HG03196 (cell line): ENCODE measurements at regions not wholly inside any gene's neighbourhood (a gene's known extent, or its start where the extent isn't known, plus 50 kb on each side); places are given as distances from the start of the nearest gene placed in this dataset.

Experiments used
- ATAC-seq: cut with Tn5 transposase; IDR thresholded peaks from one replicate; pipeline ENCODE4 v1.9.1; 2021; ENCODE audit not compliant: unreplicated experiment

DNA sequence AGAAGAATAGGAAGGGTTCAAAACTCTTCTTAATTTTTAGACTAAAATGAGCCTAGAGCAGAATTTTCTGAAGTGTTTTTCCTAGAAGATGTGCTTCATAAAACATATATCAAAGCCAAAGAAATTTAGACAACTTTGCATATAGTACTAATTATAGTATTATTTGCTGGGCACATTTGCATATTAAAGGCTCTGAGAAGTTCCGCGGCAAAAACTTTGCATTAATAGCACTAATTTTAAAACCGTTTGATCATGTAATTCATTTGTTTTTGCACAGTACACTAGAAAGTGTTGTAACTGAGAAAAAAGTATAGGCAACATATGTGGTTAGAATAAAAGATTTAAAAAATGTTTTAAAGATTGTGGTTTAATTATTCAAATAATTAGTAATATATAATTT, 412.0 kb upstream of the NR2F2 start:
- no peak for ATAC-seq

DNA sequence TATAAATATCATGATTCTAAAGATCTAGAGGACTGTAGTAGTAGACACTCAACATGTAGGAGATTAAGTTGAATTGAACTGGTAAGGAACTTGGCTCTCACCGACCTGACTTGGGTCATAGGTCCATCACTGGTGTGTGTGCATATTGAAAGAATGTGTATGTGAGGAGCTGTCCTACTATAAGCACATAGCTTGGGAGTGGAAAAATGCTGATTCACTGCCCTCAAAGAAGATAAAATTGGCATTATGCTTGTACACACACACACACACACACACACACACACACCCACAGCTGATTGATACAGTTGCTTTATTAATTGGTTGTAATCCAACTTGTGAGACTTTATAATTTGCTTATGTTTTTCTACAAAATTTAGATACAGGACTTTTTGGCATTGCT, 411.0 kb upstream of the NR2F2 start:
- no peak for ATAC-seq

DNA sequence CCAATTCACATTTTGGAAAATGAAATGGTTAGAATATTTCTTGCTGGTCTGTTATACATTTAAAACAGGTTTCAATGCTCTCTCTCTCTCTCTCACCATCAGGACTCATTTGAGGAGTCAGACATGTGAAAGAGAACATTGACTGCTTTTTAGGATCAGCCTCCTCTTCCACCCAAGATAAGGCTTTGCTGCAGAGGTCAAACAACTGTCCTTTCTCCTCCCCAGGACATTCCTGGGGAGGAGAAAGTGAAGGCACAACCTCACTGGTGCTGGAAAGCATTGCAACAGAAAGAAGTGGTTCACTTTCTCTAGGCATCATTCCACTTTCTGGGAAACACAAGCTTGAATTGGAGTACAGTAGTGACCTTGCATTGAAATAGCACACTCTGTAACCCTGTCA, 409.1 kb upstream of the NR2F2 start:
- no peak for ATAC-seq

DNA sequence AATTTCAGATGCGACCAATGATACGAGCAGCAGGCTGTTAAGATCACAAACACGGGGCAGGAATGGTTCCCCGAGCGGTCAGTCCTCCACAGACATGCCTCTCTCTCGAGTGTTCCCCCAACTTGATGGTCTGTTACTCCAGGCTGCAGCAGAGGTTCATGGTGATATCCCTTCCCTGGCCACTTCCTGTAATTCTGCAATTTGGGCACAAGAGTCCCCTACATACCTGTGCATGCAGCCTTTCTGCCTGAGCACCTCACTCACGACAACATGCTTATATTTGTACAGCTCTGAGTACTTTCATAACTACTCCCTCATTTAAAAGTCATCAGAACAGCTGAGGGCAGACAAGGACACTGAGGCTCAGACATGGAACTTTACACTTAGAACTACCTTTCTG, 408.1 kb upstream of the NR2F2 start:
- no peak for ATAC-seq

DNA sequence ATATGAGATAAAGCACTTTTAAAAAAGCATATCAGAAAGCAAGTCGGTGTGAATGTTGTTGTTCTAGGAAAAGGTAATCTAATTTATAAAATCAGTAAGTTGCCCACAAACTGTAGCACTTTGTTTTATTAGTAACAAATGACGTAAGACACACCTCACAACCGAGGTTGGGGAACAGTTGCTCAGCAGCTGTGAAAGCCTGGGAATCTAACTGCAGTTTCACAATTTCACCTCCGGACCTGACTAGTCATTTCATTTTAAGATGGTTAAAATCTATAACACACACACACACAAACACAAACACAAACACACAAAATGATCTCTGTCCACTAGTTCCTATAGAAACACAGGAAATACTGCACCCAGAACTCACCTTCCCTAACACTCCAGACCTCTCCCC, 406.7 kb upstream of the NR2F2 start:
- ATAC-seq, result no peak

DNA sequence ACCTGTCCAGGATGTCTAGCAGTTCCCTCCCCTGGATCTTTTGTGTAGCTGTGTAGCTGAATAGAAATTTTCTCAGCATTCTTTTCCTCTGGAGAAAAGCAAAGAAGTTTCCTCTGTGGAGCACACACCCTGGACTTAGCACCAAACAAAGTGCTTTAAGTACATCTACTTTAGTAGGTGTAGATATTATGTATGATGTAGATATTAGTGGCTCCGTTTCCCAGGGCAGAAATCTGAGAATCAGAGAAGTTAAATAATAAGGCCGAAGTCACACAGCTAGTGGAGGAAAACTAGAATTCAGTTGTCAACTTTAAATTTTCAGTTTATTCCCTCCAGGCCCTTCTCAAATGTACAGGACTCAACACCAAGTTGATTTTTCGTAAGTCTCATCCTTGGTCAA, 401.7 kb upstream of the NR2F2 start:
- ATAC-seq, result no peak

DNA sequence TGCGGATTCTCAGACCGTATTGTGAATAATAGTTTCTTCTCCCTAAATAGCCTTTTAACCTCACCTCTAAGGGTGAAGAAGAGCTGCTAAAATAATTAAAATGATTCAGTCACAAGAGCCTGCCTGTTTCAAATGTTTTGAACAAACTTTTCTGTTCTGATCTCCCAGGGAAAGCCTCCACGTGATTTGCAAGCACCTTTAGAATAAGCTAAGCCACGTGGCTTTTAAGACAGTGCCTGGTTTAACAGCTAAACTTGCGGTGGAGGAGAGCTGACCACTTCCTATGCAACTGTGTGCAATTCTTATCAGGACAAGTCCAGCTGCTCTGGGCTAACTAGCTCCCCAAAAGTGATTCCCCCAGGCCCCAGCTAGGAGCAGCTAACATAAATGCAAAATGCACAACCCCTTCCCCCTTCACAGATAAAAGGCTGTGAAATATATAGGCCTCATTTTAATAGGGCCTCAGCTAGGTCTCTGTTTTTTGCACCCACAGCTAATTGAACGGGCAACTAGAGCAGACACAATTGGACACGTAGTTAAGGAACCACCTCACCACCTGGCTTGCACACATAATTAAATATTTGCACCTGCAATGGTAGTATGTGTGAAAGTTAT, 401.2 kb upstream of the NR2F2 start:
- ATAC-seq, result peak; percentile 92

DNA sequence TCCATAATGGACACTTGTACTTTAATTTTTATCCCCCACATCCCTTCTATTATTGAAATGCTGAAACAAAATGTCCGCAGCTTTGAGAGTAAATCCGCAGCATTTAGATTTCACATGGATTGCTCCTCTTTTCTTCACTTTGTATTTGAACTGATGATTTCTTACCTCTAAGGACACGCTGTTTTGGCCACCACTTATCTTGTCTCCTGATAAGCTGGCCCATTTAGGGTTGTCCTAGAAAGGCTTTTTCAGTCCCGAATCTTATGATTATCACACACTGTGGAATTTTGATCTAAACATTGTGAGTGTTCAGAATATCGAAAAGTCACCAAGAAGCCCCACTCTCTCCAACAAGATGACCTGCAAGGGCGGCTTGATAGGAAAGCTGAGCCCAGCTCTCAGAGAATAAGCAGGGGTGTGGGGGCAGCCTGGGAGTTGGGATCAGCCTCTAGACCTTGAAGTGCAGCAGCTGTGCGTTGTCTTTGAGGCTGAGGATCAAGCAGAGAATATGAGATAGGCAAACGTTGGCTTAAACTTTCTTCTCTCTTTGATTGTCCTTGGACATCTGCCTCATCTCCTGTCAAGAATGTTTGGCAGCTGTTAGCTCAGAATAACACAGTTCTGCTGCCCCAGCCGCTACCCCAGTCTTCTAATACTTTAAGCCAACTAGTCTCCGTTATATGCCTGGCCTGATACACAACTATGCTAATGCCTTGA, 399.7 kb upstream of the NR2F2 start:
- ATAC-seq, result no peak

DNA sequence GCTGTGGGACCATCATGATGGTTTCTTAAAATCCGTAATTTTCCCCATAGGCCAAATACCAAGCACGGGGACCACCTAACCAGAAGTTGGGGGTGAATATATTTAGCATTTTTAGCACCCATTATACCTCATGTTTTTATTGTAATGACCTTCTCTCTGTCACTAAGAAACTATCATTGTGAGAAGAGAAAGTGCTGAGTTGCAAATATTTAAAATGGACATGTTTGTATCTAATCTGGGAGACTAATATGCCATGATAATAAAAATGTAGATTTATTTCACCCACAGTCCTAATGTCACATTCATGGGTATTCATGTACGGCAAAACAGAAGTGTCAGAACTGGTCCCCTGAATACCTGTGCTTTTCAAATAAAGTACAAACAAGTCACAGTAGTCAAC, 398.9 kb upstream of the NR2F2 start:
- ATAC-seq, result no peak

DNA sequence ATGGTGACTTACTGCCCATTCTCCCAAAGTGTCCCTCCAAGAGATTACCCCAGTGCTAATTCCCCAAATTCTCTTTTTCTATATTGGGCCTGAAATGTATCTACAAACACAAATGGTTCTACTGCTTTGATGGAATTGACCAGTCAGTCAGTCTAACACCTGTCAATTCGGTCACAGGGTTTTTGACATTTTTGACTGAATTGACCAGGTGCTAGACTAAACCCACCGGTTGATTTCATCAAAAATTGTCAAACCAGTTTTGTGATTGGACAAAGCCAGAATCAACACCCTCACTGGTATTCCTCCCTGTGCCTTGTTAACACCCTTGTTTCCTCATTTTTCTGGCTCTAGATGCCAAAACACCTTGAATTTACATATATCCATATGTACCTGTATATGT, 398.4 kb upstream of the NR2F2 start:
- no peak for ATAC-seq

DNA sequence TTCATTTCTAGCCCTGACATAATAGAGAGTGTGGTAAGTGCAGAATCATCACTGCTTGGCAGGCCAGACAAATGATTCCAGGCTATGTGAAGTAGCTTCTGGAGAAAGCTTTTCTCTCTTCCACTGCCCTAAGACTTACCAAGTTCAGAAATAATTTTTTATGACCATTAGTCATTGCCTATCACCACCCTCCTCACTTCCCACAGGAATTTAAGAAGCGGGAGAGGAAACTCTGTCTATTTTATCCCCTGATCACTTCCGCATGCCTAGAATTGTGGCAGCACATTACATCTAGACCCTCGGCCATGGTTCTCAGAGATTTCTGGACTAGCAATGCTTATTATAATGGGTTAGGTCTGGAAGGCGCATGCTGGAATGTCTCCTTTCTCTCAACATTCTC, 397.8 kb upstream of the NR2F2 start:
- ATAC-seq, result no peak

DNA sequence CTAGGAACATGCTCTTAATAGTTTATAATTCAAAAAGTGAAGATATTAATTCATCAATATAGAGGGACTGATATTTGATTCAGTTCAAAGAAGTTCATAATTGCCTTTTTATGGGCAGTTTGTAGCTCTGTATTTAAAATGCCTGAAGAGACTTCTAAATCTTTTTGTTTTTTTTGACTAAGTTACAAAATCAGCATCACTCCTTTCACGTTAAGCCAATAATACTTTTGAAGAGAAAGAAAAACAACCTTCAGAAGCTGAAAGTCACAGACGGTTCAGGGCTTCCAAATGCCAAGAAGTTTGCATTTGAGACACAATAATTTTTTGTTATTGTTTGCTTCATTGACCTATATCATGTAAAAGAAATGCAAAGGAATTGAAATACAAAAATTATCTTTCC, 394.6 kb upstream of the NR2F2 start:
- ATAC-seq, result no peak

DNA sequence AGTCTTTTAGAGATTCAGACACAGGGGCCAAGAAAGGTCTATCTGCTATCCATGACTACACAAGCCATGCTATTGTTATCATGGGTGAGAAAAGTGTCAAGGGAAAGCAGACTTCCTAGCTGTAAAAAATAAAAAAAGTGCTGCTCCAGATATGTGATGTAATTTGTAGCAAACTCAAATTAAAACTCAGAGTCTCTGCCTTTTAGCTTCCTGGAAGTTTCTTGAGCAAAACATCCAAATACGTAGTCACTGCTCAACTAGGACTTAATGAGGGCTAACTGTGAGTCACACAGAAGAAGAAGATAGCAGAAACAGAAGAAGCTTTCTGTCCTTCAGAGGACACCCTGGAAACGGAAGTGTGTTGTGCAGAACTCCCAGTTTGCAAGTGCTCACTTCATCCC, 393.4 kb upstream of the NR2F2 start:
- ATAC-seq, result no peak

DNA sequence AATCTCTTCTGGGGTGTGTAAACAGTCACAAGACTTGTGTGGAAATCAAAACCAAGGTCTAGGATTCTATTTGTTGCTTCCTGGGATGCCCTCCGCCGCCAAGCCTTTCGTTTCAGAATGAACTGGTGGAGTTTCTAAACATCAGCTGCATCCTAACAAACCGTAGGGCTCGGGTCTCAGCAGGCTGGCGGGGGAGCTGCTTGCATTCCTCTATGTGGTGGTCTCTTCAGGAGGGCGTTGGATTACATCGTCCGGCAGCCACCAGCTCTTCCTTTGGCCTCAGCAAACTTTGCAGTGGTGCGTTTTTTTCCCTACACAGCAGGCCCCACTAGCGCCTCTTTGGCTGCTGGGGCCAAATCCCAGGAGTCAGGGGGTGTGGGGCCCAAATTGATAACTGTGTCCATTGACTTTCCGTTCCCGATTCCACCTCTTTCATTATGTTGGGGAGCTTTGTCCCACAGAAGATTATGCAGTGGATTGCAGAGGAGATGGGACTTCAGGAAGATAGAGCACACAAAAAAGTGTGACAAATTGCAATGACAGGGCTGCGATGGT, 390.0 kb upstream of the NR2F2 start:
- no peak for ATAC-seq

DNA sequence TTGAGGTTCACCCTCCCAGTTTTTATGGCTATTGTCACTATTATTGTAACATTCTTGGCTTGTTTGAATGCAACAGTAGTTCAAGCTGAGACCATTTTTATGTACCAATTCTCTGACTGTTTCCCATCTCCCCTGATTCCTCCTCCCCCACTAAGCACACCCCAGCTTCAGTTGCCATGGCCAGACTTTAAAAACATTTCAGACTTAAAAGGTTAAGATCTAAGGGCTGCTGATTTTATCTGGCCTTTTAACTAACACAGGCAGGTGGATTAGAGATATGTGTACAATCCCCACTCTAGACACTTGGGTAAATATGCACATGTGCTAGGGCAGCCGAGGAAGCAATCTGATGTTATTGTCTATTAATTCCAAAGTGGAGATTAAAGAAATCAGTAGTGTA, 386.3 kb upstream of the NR2F2 start:
- no peak for ATAC-seq

DNA sequence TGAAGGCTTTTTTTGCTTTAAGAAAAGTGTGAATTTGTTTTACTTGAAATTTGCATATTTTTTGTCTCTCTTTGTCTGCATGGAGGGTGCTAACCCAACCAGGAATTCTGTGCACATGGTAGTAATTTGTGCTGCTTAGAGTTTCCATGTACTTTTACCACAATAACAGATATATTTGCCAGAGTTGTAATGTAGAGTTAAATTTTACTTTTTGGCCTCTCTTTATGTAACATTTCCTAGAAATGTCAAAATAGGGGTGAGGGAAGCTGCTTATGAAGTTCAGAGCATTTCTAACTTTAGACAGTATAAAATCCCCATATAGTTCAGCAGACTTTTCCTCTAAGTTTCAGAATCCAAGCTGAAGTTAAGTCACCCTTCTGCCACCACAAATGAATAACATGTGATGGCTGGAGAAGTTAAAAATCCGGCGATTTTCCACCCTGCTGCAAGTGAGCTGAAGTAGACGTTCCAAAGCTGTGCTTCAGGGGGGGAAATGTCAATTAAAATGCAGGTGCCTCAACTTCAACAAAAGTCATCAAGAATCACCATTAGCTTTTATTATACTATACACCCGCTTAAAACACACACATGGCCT, 385.7 kb upstream of the NR2F2 start:
- no peak for ATAC-seq

DNA sequence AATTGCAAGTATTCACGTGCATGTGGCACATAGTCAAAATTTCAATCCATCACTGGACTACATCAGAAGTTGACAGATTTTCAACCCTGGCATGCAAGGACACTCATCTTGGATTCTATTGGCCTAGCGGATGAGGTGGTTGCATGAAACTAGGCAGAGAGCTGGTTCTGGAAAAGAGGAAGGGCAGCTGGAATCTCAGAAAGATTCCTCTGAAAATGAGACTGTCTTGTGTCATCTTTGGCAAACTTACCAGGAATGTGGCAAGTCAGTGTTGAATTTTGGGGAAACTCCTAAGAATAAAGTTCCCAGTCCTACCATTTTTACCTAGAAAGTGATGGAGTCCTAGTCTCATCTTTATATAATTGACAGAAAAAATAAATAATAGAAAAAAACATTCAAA, 384.3 kb upstream of the NR2F2 start:
- no peak for ATAC-seq

DNA sequence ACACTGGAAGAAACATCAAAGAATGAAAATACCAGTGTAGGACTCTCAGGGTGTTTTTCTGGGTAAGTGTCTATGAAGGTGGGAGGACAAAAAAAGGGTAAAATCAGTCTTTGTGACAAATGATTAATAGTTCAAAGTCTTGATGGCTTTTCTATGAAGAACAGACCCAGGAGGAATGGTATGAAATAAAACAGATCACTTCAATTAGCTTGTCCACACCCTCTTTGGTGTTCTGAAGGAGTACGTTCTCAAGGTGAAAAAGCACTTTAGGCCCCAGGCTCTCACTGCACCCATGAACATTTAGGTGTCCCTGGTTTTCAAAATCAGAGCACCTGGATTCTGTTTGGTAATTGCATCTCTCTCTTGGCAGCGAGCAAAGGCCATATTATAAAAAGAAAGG, 383.6 kb upstream of the NR2F2 start:
- no peak for ATAC-seq

DNA sequence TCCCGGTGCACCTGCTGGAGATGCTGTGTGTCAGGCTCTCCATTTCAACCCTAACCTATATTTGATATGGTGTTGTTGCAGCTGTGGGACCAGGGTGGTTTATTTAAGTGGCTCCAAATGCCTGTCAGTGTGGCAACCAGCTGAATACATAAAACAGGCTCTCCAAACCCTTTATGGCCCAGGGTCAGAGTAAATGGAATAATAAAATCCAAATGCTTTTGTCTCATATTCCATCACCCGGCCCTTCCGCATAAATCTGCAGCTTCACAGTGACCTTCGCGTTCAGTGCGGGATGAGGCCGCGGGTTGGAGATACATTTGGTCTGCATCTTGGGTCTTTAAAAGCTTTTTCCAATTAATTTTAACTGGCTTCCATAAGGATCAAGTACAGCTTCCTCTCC, 382.1 kb upstream of the NR2F2 start:
- no peak for ATAC-seq

DNA sequence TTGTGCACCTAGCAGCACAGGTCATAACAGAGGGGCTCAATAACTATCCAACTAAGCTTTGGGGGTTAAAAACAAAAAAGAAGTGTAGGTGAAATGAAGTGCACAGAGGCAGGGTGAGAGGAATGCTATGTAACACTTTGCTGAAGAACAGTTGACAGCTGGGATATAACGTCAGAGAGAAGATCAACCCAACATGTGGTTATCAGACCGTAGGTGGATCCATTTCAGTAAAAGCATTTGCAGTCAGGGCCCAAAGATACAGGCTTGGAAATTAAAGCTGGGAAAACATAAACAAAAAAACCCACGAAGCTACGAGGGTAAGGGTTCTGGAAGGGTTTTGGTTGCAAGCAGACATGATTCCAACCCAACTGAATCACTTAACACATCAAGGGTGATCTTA, 377.5 kb upstream of the NR2F2 start:
- ATAC-seq, result no peak

DNA sequence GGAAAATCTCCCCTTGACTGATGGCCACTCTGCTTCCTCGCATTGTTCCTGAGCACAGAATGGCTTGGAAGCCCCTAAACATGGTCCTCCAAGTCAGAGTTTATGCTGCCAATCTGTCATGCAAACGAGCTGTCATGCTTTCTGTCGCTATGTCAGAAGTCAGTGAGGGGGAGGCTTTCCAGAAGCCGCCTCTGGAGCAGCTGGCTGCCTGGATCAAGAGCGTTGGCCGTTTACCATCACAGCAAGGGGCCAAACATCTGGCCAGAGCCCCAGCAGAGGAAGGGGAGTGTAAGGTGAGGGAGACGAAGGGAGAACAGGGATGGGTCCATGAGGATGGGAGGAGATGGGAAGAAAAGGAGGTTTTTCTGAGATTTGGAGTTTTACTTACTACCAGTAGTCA, 372.6 kb upstream of the NR2F2 start:
- no peak for ATAC-seq

DNA sequence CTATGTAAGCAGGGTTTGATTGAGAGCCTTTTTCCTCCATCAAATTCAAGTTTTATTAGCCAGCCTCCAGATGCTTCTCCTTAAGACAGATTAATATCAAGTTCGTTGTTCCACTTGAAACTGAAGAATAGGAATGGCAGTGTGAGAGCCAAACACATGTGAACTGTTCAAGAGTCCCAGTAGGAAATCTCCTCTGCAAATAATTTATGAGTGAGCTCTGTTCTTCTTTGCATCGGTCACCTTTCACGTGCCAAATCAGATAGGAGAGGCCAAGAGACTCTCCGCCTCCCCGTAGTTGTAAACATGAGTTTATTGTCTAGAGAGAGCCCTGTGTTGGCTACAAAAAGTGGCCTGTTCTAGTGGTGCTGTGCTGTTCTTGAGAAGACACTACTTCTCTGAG, 372.1 kb upstream of the NR2F2 start:
- ATAC-seq, result no peak

DNA sequence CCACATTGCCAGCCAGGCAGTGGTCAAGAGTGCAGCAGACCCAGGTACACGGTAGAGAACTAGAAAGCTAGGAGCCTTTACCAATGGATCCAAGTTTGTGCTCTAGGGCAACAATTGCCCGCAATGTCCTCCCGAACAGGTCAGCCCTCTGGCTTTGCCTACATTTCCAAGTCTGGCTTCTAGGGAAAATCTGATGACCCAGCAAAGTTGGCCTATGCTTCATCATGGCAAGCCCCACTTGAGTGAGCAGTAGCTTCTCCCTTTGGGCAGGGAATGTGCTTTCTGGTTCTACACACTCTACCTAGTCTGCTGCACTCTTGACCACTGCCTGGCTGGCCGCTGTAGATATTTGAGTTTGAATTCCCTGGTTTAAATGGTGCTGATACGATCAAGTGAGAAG, 361.6 kb upstream of the NR2F2 start:
- no peak for ATAC-seq
